GM18526 (cell line): ENCODE measurements at regions not wholly inside any gene's neighbourhood (a gene's known extent, or its start where the extent isn't known, plus 50 kb on each side); places are given as distances from the start of the nearest gene placed in this dataset.

Experiments
- POLR2A ChIP-seq: IDR thresholded peaks from 3 replicates; pipeline ENCODE4 v1.6.1; 2011; ENCODE audit not compliant: insufficient read length; ENCODE audit errors: extremely low read depth

DNA sequence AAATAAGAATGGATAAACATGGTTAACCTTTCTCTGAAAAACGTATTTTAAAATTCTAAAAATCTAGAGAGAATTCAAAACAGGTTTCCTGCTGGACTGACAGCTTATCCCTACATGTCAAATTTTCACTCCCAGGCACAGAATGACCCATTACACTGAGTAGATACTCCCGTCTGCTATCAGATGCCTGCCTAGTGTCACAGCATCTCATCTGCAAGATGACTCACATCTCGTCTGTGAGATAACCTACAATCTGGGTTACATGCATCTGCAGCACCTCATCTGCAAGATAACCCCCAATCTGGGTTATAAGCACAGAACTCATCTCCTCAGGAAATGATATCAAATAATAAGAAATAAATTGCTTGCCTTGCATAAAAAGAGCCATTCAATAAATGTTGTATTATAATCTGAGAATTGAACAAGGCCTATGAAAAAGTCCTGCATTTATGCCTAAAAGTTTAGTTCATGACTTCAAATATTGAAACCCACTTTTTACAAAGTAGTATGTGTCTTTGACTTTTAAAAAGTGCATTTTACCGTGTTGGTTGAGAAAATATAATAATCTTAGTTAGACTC lies 188.3 kb upstream of the THBS1 start:
- TF ChIP-seq POLR2A = no peak

DNA sequence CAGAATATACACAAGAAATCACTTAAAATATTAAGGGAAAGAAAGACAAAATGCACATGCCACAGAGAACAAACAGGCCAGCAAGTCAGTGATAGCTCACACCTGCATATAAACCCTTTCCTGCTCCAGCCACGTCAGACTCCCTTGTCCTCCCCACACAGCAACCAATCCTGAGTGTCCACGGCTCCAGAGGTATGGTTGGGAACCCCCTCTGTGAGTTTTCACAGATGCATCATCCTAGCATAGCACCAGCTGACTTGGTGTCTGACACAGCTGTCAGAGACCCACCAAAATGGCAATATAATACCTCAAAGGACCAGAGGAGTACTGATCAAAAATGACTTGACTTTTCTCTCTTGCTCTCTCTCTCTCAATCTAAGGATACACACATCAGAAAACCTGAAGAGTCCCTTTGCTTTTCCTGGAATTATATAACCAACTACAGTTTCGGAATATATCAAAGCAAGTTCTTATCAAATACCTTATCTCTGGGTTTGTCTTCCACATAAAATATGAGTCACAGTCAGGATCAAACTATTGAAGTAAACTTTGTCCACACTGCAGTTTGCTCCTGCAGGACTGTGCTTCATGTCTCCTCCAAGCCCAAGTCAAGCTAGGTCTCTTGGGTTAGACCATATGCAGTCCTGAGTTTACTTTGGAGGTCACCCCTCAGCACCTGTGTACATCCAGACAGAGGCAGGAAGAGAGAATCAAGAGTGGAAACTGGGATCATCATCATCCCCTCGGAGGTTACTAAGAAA lies 187.1 kb upstream of the THBS1 start:
- no peak for TF ChIP-seq POLR2A

DNA sequence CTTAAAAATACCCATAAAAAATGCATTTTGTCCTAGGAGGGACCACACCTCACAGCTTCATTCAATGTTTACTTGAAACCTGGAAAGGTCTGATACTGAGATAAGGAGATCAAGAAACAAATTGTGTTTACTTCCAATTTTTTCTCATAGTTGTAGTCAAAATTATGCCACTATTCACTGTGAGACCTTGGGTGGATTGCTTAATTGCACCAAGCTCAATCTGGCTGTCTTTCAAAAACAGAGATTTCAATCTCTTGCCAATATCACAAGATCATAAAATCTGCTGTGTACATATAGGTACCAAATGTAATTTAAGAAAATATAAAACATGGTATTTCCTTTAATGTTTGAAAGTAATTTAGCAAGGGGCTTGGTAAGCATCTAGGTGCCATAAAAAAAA lies 186.4 kb upstream of the THBS1 start:
- TF ChIP-seq POLR2A = no peak

DNA sequence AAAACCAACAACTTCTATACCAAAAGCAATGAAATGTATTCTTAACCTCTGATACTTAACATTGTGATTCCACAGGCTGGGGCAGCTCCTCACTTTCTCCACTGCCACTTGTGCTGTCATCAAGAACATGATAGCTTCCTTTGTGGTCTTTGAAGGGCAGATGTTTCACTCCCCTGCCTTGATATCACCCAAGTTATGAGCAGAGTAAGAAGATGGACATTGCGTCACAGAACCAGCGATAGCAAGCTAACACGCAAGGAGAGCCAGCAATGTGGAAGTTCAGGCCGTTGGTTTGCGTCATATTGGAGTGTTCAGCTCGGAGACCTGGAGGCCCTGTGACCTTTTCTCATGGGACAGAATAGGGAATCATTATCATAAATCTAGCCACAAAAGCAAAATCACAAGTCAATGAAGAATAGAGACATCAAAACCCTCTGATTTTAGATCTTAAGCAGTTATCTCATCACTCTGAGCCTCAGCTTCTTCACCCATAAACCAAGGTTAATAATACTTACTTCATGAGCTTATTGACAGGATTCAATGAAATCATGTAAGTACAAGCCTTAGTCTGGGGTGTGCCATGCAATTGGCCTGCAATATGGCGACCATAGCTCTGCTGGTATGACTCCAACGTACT lies 183.8 kb upstream of the THBS1 start:
- no peak for TF ChIP-seq POLR2A

DNA sequence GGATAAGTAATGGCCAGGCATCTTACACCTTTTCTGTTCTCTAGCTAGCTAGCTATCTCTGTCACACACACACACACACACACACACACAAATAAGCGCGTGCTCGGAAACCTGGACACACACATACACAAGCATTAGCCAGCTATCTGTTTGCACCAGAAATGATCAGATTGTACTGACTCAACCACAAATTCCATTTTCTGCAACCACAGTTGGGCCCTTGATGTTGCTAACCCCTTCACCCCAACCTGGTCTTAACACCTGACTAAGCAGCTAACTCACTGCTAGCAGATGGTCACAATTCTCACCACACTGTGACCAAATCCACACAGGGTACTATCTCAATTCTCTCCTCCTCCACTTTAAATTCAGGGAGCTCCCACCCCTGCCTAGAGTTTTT lies 183.0 kb upstream of the THBS1 start:
- TF ChIP-seq POLR2A = no peak

DNA sequence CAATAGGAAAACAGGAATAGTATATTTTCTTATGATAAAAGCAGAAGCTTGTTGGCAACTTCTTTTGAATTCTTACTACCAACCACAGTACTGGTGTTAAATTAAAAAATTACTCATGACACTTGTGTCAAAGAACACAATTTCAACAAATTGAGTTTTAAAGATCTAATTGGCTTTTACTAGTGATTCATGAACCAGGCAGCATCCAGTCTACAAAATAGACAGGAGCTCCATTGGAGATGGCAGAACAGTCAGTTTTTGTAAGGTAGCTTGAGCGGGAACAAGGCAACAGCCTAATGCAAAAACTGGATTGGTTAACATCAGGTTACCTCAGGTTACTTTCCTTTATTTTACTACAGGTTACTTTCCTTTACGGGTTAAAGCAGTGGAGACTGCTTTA lies 181.3 kb upstream of the THBS1 start:
- no peak for TF ChIP-seq POLR2A

DNA sequence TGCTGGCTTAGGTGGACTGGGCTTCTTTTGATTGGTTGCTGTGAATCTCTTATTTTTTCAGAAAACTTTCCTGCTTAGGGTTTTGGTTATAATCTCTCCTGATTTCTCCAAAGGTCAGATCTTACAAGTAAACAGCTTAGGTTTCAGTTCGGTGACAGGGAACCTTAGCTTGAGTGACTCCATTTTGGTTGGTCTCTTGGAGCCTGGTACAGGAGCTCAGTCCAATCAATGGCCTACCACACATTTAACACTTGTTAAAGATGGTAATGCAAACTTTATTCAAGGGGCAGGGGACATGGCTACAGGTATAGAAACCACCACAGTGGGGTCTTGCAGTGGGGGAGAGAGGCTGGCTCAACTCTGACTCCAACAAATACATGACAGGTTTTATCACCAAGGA lies 180.9 kb upstream of the THBS1 start:
- no peak for TF ChIP-seq POLR2A

DNA sequence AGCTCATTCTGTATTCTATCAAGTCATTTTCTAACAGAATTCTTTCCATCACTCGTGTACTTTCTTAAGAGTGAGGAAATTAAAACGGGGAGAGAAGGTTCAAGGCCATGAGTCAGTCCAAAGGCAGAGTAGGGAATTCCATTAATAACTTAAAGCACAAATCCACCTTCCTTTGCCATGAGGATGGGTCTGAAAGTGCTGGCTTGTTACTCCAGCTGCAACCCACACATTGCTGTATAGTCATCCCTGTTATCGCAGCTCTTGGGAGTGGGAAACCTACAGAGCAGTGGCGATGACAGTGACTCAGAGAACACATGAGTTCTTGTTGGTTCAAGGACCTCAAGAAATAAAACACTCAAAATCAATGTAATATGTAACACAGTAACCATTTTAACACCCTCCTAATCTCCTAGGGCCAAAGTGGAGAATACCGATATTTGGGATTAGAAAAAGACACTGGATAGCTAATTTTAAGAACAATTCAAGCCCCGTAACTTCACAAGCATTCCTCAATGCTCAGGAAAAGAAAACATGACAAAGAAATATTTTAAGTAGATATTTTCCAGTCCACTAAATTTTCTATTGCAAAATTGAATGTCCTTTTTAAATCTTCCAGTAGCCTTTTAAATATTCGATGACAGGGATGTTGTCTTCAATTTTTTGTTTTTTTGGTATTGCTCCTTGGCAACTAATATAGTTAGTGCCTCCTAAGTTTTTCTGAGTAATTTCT lies 179.9 kb upstream of the THBS1 start:
- no peak for TF ChIP-seq POLR2A

DNA sequence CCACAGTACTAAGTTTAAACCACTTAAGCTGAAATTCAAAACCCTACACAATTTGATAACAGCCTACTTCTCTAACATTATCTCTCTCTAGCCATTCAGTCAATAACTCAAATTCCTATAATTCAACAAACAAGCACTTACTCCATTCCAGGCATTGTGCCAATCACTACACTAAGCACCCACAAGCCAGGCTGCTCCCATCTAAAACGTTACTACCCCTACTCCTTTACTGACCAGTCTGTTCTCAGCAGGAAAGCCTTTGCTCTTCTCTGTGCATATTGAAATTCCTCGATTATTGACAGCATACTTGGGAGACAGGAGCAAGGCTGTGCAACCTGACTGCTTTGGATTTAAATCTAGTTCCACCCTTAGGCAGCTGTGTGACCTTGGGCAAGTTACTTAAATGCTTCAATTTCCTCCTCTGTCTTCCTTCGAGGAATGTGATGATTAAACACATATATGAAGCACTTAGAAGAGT lies 177.2 kb upstream of the THBS1 start:
- TF ChIP-seq POLR2A = no peak

DNA sequence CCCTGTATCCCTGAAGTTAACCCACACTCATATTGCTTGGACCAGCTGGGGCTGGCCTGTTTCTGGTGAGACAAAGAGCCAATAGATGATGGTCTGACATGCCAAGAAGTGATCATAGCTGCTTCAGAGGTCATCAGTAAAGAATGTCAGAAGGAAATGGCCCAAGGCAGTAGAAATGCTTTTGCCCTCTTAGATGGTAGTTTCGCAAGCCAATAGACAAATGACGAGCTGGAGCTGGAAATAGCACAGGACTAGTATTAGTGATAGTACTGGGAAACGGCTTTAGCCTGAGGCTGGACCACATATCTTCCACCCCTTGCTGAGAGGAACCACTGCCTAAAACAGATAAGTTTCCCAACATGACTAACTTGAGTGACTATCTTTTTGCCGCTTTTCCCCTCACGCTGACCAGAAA lies 176.1 kb upstream of the THBS1 start:
- TF ChIP-seq POLR2A = no peak

DNA sequence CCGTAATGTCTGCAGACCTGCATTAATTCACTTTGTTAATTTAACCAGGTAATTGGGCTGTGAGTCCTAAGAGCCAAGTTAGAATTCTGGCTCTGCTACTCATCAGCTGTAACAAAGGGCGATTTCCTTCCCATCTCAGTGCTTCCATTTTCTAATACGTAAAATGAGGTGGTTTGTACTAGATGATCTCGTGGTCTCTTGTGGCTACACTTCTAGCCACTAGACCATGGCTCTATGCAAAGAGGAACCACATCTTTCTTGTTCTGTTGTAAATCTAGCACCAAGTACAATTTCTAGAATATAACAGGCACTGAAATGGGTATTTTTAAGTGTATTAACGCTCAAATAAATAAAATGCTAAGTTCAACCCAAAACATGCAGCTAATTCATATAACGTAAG lies 174.4 kb upstream of the THBS1 start:
- TF ChIP-seq POLR2A = no peak

DNA sequence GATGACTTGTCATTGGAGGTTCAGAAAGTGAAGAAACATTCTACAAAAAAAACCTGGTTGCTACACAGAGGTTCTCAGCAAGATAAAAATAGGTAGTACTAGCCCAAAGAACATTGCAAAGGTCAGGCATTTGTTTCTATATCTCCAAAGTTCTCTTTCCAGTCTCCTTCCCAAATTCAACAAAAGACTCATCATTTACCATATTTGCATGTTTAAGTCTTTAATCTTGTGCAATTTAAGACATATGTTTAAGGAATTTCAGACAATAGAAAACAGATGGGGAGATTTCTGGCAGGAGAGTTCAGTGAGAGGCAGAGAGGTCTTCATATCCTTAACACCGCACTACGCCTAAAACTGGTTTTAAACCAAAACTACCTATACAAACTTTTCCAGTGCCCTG lies 173.8 kb upstream of the THBS1 start:
- no peak for TF ChIP-seq POLR2A

DNA sequence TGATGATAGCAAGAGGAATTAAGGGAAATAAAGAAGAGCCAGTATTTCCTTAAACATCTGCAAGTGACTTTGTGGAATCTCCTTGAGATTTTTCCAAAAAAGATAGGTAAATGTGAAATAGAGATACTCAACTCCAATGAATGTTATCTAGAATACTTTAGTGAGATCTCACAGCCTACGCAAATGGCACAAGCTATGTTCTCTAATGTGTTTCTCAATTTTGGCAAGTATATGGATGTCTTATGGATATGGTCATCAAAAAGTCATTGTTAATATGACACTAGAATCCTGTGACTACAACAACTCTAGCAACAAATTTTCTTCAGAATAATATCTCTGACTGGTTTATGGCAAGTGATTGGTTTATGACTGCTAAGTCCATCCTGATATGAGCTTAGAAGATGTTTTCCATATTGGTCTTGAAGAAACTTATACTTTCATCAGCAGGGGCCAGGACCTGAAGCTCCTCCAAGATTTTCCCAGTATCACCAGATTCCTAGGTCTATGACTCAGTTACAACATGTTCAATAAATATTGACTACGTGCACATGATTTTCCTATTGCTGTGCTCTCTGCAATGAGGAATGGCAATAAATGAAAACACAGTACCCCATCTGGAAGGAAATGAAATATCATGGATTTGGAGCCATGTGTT lies 170.9 kb upstream of the THBS1 start:
- no peak for TF ChIP-seq POLR2A

DNA sequence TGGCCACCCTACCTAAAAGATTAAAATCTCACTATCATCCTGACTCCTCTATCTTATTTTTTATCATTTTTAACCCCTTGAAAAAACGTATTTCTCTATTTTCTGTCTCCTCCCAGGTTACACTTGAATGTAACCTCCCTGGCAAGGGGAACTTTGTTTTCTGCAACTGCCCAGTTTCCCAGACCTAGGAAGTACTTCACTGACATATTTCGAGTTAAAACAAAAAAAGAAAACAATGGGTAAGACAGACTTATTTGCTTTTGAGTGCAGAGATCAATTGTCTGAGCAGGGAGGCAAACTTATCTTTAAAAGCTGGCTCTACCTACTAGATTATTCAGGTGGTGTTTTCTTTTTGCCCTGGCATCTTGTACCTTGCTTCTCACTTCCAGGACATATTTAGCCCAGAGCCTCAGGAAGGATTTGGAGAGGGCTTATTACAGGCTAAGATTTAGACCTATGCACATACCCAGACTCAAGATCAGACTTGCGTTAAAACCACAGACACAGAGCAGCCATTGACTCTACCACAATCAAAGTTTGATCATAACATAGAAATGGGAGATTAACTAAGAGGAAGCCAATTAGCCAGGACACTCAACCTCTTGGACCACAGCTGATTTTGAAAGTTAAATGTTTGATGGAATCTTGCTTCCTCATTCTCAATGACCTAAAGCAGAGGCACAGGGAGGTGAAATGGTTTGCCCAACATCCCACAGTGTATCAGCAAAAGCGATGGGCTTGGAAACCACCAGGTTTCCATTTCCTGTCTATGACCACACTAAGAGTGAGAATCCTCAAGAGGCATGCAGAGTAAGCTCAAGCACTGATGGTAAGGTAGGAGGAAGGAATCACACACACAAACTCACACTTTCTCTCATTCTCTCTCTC lies 169.5 kb upstream of the THBS1 start:
- no peak for TF ChIP-seq POLR2A
